HEK293T (cell line): ENCODE measurements at regions not wholly inside any gene's neighbourhood (a gene's known extent, or its start where the extent isn't known, plus 50 kb on each side); places are given as distances from the start of the nearest gene placed in this dataset.

Experiments
- BHLHE40 ChIP-seq: fragments of 450-650 bp; IDR thresholded peaks from 2 replicates; pipeline ENCODE4 v1.6.1; 2016; ENCODE audit warnings: mild to moderate bottlenecking, moderate library complexity, borderline replicate concordance
- CTBP1 ChIP-seq: fragments of 450-650 bp; IDR thresholded peaks from 2 replicates; pipeline ENCODE4 v1.6.1; 2016; ENCODE audit warnings: borderline replicate concordance
- ELF4 ChIP-seq: fragments of 450-650 bp; IDR thresholded peaks from 2 replicates; pipeline ENCODE4 v1.6.1; 2017; ENCODE audit warnings: antibody characterized with exemption
- FOXA1 ChIP-seq: fragments of 450-650 bp; IDR thresholded peaks from 2 replicates; pipeline ENCODE4 v1.6.1; 2016; ENCODE audit warnings: mild to moderate bottlenecking
- FOXM1 ChIP-seq: fragments of 450-650 bp; IDR thresholded peaks from 2 replicates; pipeline ENCODE4 v1.6.1; 2017; ENCODE audit warnings: mild to moderate bottlenecking, borderline replicate concordance
- L3MBTL2 ChIP-seq: fragments of 450-650 bp; conservative IDR thresholded peaks from 2 replicates; pipeline ENCODE4 v1.6.1; 2016; ENCODE audit warnings: mild to moderate bottlenecking
- SP1 ChIP-seq: fragments of 450-650 bp; IDR thresholded peaks from 2 replicates; pipeline ENCODE4 v1.6.1; 2017
- TARDBP ChIP-seq: fragments of 450-650 bp; IDR thresholded peaks from 2 replicates; pipeline ENCODE4 v1.6.1; 2016
- ZNF384 ChIP-seq: fragments of 450-650 bp; IDR thresholded peaks from 2 replicates; pipeline ENCODE4 v1.6.1; 2016

DNA sequence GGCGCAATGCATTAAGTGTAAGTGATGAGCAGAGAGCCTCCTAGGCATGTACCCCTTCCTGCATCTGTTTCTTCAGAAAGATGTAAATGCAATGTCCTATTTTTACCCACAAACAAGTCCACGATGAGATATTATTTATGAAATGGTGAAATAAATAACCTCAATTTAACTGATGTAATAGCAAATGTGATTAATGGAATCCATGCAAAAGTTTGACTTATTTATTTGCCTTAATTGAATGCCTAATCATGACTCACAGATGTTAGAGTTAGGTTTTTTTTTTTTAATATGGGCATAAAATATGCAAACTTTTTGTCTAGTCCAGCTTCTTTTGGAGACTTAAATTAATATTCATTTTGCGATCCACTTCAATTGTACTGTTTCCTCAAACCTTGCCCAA, 67.7 kb upstream of the ITGA4 start:
- TF ChIP-seq FOXM1 (no peak), ELF4 (no peak), BHLHE40 (no peak), L3MBTL2 (no peak), SP1 (no peak), ZNF384 (no peak), TARDBP (no peak), FOXA1 (no peak), CTBP1 (no peak)
